Smooth muscle cell (in vitro differentiated cells): ENCODE measurements at regions not wholly inside any gene's neighbourhood (a gene's known extent, or its start where the extent isn't known, plus 50 kb on each side); places are given as distances from the start of the nearest gene placed in this dataset.

Source experiments
- DNase-seq: peaks from one replicate; lab custom pipeline; 2025; ENCODE audit not compliant: unreplicated experiment; lab: John Stamatoyannopoulos, UW
- H2AFZ ChIP-seq: fragments of 200-600 bp; sonication (generic); 2 replicates; pipeline ENCODE4 v1.6.0; 2016; ENCODE audit warnings: antibody characterized with exemption, low read depth, mild to moderate bottlenecking
- H3F3A ChIP-seq: fragments of 200-600 bp; sonication (generic); 2 replicates; pipeline ENCODE4 v1.6.0; 2017; ENCODE audit warnings: antibody characterized with exemption, low read depth
- H3K27ac ChIP-seq: fragments of 200-600 bp; sonication (generic); 2 replicates; pipeline ENCODE4 v1.5.1; 2016; ENCODE audit warnings: low read depth, mild to moderate bottlenecking
- H3K27me3 ChIP-seq: fragments of 200-600 bp; sonication (generic); 2 replicates; pipeline ENCODE4 v1.6.1; 2016; ENCODE audit warnings: low read depth, mild to moderate bottlenecking
- H3K36me3 ChIP-seq: fragments of 200-600 bp; sonication (generic); 2 replicates; pipeline ENCODE4 v1.5.1; 2016; ENCODE audit warnings: low read depth
- H3K4me1 ChIP-seq: fragments of 200-600 bp; sonication (generic); 2 replicates; pipeline ENCODE4 v1.5.1; 2016; ENCODE audit warnings: low read depth
- H3K4me2 ChIP-seq: fragments of 200-600 bp; sonication (generic); 2 replicates; pipeline ENCODE4 v1.6.0; 2016; ENCODE audit warnings: mild to moderate bottlenecking
- H3K4me3 ChIP-seq: fragments of 200-600 bp; sonication (generic); 2 replicates; pipeline ENCODE4 v1.5.1; 2016; ENCODE audit warnings: mild to moderate bottlenecking
- H3K79me2 ChIP-seq: fragments of 200-600 bp; sonication (generic); 2 replicates; pipeline ENCODE4 v1.6.0; 2016; ENCODE audit warnings: low read depth, mild to moderate bottlenecking
- H3K9ac ChIP-seq: fragments of 200-600 bp; sonication (generic); 2 replicates; pipeline ENCODE4 v1.6.0; 2016; ENCODE audit warnings: low read depth
- H3K9me3 ChIP-seq: fragments of 200-600 bp; sonication (generic); replicated peaks from 2 replicates; pipeline ENCODE4 v1.5.1; 2016; ENCODE audit warnings: low read depth
- H4K20me1 ChIP-seq: fragments of 200-600 bp; sonication (generic); 2 replicates; pipeline ENCODE4 v1.6.0; 2016; ENCODE audit warnings: low read depth
- CTCF ChIP-seq: fragments of 200-600 bp; sonication (generic); IDR thresholded peaks from 2 replicates; pipeline ENCODE4 v1.5.1; 2017; ENCODE audit warnings: borderline replicate concordance, mild to moderate bottlenecking, antibody characterized with exemption; ENCODE audit not compliant: insufficient read depth, poor library complexity, severe bottlenecking
- WGBS: methylation state at CpG from one replicate; pipeline ENCODE4 v1.1.7; 2016; ENCODE audit warnings: low lambda C conversion rate; 5-methylcytosine and 5-hydroxymethylcytosine counted together

GRCh38 chr2:219997341-219997851, 370.0 kb downstream of the SLC4A3 start:
- Histone ChIP-seq H3K27me3 (no peaks in the 10 kb centered on the region), H3K4me1 (peaks cover 8% of the 10 kb centered on the region), H2AFZ (peak overlapping the region; percentile 47), H3K4me3 (no peak overlapping the region), H3K36me3 (no peaks in the 10 kb centered on the region), H3K27ac (no peak overlapping the region), H4K20me1 (no peaks in the 10 kb centered on the region), H3F3A (no peaks in the 10 kb centered on the region), H3K9me3 (no peaks in the 10 kb centered on the region), H3K4me2 (no peak overlapping the region), H3K79me2 (no peaks in the 10 kb centered on the region), H3K9ac (no peak overlapping the region)
- DNase-seq = no peak
- WGBS = 58% methylated on average over 13 of the region's 13 CpGs
- TF ChIP-seq CTCF = peak; percentile 72

- H3K4me2 ChIP-seq = no peak overlapping the region
- no peaks in the 10 kb centered on the region for H3K79me2 ChIP-seq
- WGBS = 83% methylated on average over 3 of the region's 3 CpGs
- H4K20me1 ChIP-seq = no peaks in the 10 kb centered on the region
- peaks cover 8% of the 10 kb centered on the region for H3K4me1 ChIP-seq
- DNase-seq = no peak
- no peak overlapping the region for H3K9ac ChIP-seq
- H2AFZ ChIP-seq = no peak overlapping the region
- H3K27me3 ChIP-seq = no peaks in the 10 kb centered on the region
- H3K27ac ChIP-seq = no peak overlapping the region
- no peak for TF ChIP-seq CTCF
- H3F3A ChIP-seq = no peaks in the 10 kb centered on the region
- H3K36me3 ChIP-seq = no peaks in the 10 kb centered on the region
- H3K9me3 ChIP-seq = no peaks in the 10 kb centered on the region
- H3K4me3 ChIP-seq = no peak overlapping the region
Measured at GRCh38 chr2:219998107-219998506, 370.7 kb downstream of the SLC4A3 start.

GRCh38 chr2:219998714-219999227, 371.3 kb downstream of the SLC4A3 start:
- H4K20me1 ChIP-seq = no peaks in the 10 kb centered on the region
- peaks cover 8% of the 10 kb centered on the region for H3K4me1 ChIP-seq
- no peak overlapping the region for H3K27ac ChIP-seq
- no peak for DNase-seq
- H3K9ac ChIP-seq = no peak overlapping the region
- no peaks in the 10 kb centered on the region for H3K36me3 ChIP-seq
- no peaks in the 10 kb centered on the region for H3F3A ChIP-seq
- TF ChIP-seq CTCF = no peak
- H3K79me2 ChIP-seq = no peaks in the 10 kb centered on the region
- WGBS = 97% methylated on average over 5 of the region's 5 CpGs
- no peak overlapping the region for H3K4me2 ChIP-seq
- no peak overlapping the region for H2AFZ ChIP-seq
- H3K9me3 ChIP-seq = no peaks in the 10 kb centered on the region
- H3K4me3 ChIP-seq = no peak overlapping the region
- H3K27me3 ChIP-seq = no peaks in the 10 kb centered on the region

- Histone ChIP-seq H3K9me3 (no peaks in the 10 kb centered on the region), H3K4me2 (no peak overlapping the region), H3K79me2 (no peaks in the 10 kb centered on the region), H3K4me1 (peaks cover 8% of the 10 kb centered on the region), H3K4me3 (no peak overlapping the region), H3K27me3 (no peaks in the 10 kb centered on the region), H3K36me3 (no peaks in the 10 kb centered on the region), H4K20me1 (no peaks in the 10 kb centered on the region), H3F3A (no peaks in the 10 kb centered on the region), H2AFZ (no peak overlapping the region), H3K9ac (no peak overlapping the region), H3K27ac (no peak overlapping the region)
- 93% methylated on average over 3 of the region's 3 CpGs for WGBS
- TF ChIP-seq CTCF = no peak
- no peak for DNase-seq
Measured at GRCh38 chr2:220000080-220000479, 372.6 kb downstream of the SLC4A3 start.
